ENCODE measurements at regions not wholly inside any gene's neighbourhood (a gene's known extent, or its start where the extent isn't known, plus 50 kb on each side); places are given as distances from the start of the nearest gene placed in this dataset.
"Not testable (repeated sequence)": the region's sequence is repeated elsewhere in the genome, so short reads cannot be mapped to it uniquely, and the experiment has no call there.

GRCh38 chr22:48507171-48507570 is 1320.5 kb downstream of the BRD1 start:
- FAIRE-seq: no peak

GRCh38 chr22:48506506-48507145 is 1321.0 kb downstream of the BRD1 start:
- DNase-seq (ENCODE audit: low spot score) (no peak), FAIRE-seq (no peak)

More at GRCh38 chr22:48507171-48507570, 1320.5 kb downstream of the BRD1 start:
- DNase-seq (ENCODE audit: low spot score): no peak

- DNase-seq (ENCODE audit: low spot score): no peak
- no peak for FAIRE-seq
Measured at GRCh38 chr22:48505891-48506290, 1321.8 kb downstream of the BRD1 start.

GRCh38 chr22:48504519-48505140 is 1323.0 kb downstream of the BRD1 start:
- DNase-seq (ENCODE audit: low spot score) (no peak), FAIRE-seq (no peak)

GRCh38 chr22:48503876-48504275 is 1323.8 kb downstream of the BRD1 start:
- FAIRE-seq (no peak), DNase-seq (ENCODE audit: low spot score) (no peak)

GRCh38 chr22:48503035-48503625 is 1324.5 kb downstream of the BRD1 start:
- no peak for DNase-seq (ENCODE audit: low spot score)
- no peak for FAIRE-seq

GRCh38 chr22:48501231-48501750 is 1326.4 kb downstream of the BRD1 start:
- DNase-seq (ENCODE audit: low spot score) (no peak), FAIRE-seq (no peak)

- FAIRE-seq: no peak
Measured at GRCh38 chr22:48500471-48501230, 1327.0 kb downstream of the BRD1 start.

GRCh38 chr22:48499456-48500425 is 1327.9 kb downstream of the BRD1 start:
- DNase-seq (ENCODE audit: low spot score): no peak
- FAIRE-seq: no peak

More at GRCh38 chr22:48500471-48501230, 1327.0 kb downstream of the BRD1 start:
- no peak for DNase-seq (ENCODE audit: low spot score)

- no peak for FAIRE-seq
- DNase-seq (ENCODE audit: low spot score): no peak
Measured at GRCh38 chr22:48498526-48499331, 1328.9 kb downstream of the BRD1 start.

- DNase-seq (ENCODE audit: low spot score); FAIRE-seq: not testable (repeated sequence)
Measured at GRCh38 chr22:48497743-48498520, 1329.7 kb downstream of the BRD1 start.

- DNase-seq (ENCODE audit: low spot score) (no peak), FAIRE-seq (no peak)
Measured at GRCh38 chr22:48496987-48497650, 1330.6 kb downstream of the BRD1 start.

GRCh38 chr22:48496226-48496845 is 1331.3 kb downstream of the BRD1 start:
- FAIRE-seq (no peak), DNase-seq (ENCODE audit: low spot score) (no peak)

- FAIRE-seq: no peak
- no peak for DNase-seq (ENCODE audit: low spot score)
Measured at GRCh38 chr22:48495751-48496080, 1332.0 kb downstream of the BRD1 start.

- no peak for FAIRE-seq
- no peak for DNase-seq (ENCODE audit: low spot score)
Measured at GRCh38 chr22:48494968-48495750, 1332.5 kb downstream of the BRD1 start.

- DNase-seq (ENCODE audit: low spot score) (no peak), FAIRE-seq (no peak)
Measured at GRCh38 chr22:48494256-48494967, 1333.3 kb downstream of the BRD1 start.

GRCh38 chr22:48493733-48494132 is 1333.9 kb downstream of the BRD1 start:
- no peak for DNase-seq (ENCODE audit: low spot score)
- no peak for FAIRE-seq

Data from RCC 7860 (cell line).